ENCODE measurements at regions not wholly inside any gene's neighbourhood (a gene's known extent, or its start where the extent isn't known, plus 50 kb on each side); places are given as distances from the start of the nearest gene placed in this dataset.

- TF ChIP-seq POLR2AphosphoS5 (IDR thresholded peaks at IDR 0.05) (no peak), POLR2A (IDR thresholded peaks at IDR 0.05; ENCODE audit: low read depth) (no peak)
- TF ChIP-seq, protein P1, sequence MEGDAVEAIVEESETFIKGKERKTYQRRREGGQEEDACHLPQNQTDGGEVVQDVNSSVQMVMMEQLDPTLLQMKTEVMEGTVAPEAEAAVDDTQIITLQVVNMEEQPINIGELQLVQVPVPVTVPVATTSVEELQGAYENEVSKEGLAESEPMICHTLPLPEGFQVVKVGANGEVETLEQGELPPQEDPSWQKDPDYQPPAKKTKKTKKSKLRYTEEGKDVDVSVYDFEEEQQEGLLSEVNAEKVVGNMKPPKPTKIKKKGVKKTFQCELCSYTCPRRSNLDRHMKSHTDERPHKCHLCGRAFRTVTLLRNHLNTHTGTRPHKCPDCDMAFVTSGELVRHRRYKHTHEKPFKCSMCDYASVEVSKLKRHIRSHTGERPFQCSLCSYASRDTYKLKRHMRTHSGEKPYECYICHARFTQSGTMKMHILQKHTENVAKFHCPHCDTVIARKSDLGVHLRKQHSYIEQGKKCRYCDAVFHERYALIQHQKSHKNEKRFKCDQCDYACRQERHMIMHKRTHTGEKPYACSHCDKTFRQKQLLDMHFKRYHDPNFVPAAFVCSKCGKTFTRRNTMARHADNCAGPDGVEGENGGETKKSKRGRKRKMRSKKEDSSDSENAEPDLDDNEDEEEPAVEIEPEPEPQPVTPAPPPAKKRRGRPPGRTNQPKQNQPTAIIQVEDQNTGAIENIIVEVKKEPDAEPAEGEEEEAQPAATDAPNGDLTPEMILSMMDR (IDR thresholded peaks at IDR 0.05) = no peak
These were observed 167.2 kb downstream of the FSCB start for GRCh38 chr14:44339862-44340261.
